RCC 7860 (cell line): ENCODE measurements at regions not wholly inside any gene's neighbourhood (a gene's known extent, or its start where the extent isn't known, plus 50 kb on each side); places are given as distances from the start of the nearest gene placed in this dataset.

ENCODE experiments used
- DNase-seq: peaks from one replicate; pipeline ENCODE4 v3.0.0-alpha.2; 2015; ENCODE audit warnings: low spot score
- FAIRE-seq: peaks from 2 replicates; lab custom pipeline; 2012; peaks lifted over from hg19 to GRCh38; lab: Jason Lieb, UNC

- no peak for FAIRE-seq
- DNase-seq = no peak
These were observed 599.5 kb upstream of the SMIM31 start for GRCh38 chr4:164154416-164154815.

DNA sequence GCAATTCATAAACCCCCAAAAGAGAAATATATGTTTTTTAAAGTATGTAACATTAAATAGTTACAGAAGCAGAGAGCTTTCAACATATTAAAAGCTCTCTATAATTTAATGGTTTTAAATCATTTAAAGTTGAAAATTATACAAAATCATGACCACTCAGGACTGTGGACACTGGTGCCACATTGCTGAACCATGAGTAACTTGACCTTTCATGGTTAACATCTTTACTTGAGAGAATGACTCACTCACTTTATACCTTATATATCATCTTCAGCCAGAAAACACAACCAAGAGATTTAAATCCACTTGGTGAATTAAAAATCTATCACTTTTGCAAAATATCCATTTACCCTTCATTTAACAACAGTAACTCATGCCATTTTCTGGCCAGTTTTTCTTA is 584.3 kb upstream of the SMIM31 start:
- peak; percentile 95 for FAIRE-seq
- peak; percentile 74 for DNase-seq

DNA sequence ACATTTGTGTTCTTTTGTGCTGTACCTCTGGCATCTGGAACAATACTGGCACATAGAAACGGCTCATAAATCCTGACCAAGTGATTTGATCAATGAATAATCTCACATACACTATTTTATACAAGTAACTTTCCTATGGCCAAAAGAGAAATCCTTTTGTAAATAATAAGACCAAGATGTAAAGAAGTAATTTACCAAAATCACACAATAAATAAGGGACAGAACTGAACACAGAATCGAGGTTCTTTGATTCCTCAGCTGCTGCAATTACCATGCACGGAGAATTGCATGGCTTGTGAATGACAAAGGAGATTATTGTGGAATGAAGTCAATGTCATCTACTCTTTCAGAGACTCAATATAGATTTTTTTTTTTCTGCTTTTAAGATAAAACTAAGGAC is 576.8 kb upstream of the SMIM31 start:
- no peak for DNase-seq
- FAIRE-seq = no peak

- FAIRE-seq (no peak), DNase-seq (no peak)
These were observed 576.2 kb upstream of the SMIM31 start for GRCh38 chr4:164177753-164178152.

- FAIRE-seq (no peak), DNase-seq (no peak)
These were observed 565.7 kb upstream of the SMIM31 start for GRCh38 chr4:164188236-164188635.

GRCh38 chr4:164192844-164193243 is 561.1 kb upstream of the SMIM31 start:
- DNase-seq (no peak), FAIRE-seq (no peak)

DNA sequence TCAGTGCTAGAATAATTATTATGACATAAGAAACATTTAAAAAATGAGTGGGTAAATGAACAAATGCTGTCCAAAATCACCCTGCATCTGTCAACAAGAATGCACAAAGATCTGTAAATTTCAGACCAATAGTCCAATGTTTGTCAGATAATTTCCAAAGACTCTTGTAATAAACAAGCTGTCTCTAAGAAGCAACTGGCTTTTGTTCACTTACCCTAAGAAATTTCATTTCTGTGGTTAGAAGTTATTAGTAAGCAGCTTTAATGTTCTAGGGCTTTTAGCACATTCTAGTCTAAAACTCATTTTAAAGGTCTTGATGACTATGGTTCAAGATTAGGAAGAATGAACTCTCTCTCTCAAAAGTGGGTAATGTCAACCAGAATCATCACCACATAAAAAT is 560.3 kb upstream of the SMIM31 start:
- FAIRE-seq = no peak
- DNase-seq = no peak

GRCh38 chr4:164197556-164197955 is 556.4 kb upstream of the SMIM31 start:
- FAIRE-seq = no peak
- no peak for DNase-seq

GRCh38 chr4:164203476-164203875 is 550.5 kb upstream of the SMIM31 start:
- DNase-seq (no peak), FAIRE-seq (no peak)

DNA sequence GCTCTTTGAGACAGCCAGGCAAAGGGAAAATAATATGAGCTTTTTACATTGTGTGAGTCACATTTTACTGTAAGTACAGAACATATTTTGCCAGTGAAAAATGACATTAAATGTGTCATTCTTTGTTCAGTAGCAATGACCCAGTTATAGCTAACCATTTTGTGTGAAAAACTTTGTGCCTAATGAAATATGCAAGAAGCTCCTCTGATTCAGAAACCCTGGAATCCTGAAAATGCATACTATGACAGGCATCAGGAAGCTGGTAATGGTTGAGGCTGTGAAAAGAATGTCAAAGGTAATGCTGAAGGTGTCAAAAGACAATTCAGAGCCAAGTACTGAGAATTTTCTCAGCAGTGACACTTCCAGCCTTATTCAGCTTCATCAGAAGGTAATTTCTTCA is 549.5 kb upstream of the SMIM31 start:
- FAIRE-seq = peak; percentile 95
- DNase-seq = peak; percentile 96

DNA sequence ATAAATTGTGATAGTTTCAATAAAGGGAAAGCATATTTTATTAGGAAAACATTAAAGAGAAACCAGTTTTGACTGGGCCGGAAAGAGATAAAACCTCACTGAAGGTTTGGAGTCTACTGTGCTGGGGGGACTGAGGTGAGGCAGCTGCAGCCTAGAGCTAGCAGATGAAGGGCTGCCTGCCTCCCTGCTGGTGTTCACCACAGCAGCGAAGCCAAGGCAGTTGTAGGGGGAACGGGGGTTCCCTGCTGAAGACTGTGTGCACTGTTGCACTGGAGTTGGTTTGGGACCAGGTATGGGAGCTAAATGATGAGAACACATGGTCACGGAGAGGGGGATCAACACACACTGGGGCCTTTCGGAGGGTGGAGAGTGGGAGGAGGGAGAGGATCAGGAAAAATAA is 546.5 kb upstream of the SMIM31 start:
- DNase-seq (no peak), FAIRE-seq (no peak)

GRCh38 chr4:164210377-164210776 is 543.6 kb upstream of the SMIM31 start:
- FAIRE-seq (no peak), DNase-seq (no peak)

DNA sequence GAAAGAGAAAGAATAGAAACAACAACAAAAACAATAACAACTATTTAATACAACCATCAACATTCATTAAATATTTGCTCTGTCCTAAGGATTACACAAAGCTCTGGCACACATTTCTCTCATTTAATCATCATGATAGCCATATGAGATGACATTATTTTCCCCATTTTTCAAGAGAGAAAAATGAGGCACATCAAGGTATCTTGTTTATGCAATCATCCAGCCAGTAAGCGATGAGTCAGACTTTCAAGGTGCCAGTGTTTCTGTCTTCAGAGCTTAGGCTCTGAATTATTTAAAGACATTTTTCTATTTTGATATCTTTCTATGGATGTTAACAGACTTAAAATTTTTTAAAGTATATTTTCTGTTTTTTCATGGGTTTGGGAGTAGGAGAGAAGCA is 541.8 kb upstream of the SMIM31 start:
- no peak for FAIRE-seq
- DNase-seq = no peak

DNA sequence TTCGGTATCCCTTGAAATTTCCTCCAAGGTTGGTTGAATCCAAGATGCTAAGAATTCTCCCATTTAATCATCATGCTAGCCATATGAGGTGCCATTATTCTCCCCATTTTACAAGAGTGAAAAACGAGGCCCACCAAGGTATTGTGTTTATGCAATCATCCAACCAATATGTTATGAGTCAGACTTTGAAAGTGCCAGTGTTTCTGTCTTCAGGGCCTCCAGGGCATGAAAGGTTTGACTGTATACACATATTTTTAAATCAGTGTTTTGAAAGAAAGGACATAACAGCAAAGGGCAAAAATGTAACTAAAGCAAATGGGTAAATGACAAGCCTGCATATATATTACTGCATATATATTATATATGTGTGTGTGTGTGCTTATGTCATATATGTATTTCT is 541.2 kb upstream of the SMIM31 start:
- no peak for DNase-seq
- no peak for FAIRE-seq

- DNase-seq = no peak
- no peak for FAIRE-seq
These were observed 538.7 kb upstream of the SMIM31 start for GRCh38 chr4:164215113-164215741.

DNA sequence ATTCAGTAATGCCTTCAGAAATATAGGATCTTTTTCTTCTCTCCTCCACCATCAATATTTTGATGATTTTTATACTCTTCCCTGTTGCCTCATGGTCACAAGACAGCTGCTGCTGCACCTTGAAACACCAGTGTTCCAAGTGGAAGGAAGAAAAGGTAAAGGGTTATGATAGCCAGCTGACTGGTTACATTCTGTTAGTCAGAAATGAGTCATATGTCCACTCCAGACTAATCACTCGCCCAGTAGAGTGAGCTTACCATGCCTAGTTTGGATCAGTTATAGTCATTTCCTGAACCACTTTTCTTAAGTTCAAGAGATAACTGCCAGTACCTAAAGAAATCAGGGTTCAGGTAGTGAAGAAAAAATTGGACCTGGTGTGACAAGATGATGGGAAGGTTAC is 532.3 kb upstream of the SMIM31 start:
- FAIRE-seq = no peak

GRCh38 chr4:164224871-164225270 is 529.1 kb upstream of the SMIM31 start:
- DNase-seq (no peak), FAIRE-seq (no peak)

More for the DNA sequence above, 532.3 kb upstream of the SMIM31 start:
- DNase-seq = peak; percentile 64

- DNase-seq (no peak), FAIRE-seq (no peak)
These were observed 524.7 kb upstream of the SMIM31 start for GRCh38 chr4:164229255-164229654.

GRCh38 chr4:164239433-164239832 is 514.5 kb upstream of the SMIM31 start:
- FAIRE-seq = no peak
- DNase-seq = no peak

DNA sequence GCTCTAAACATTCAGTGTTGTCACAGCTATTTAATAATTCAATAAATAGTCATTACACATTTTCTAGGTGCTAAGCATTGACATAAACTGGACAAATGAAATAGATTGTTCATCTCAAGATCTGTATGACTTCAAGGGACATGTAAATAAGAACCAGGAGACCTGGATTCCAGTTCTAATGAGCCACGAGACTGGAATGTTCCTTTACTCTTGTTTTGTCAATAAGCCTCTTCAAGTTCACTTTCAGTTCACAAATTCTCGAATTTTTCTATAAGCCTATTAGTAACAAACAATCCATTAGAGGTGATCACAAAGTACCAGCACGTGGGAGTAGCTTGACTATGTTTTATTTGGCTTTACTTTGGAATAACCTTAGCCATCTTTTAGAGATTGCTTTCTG is 514.0 kb upstream of the SMIM31 start:
- FAIRE-seq (no peak), DNase-seq (no peak)

- FAIRE-seq (no peak), DNase-seq (no peak)
These were observed 502.7 kb upstream of the SMIM31 start for GRCh38 chr4:164251257-164251656.

DNA sequence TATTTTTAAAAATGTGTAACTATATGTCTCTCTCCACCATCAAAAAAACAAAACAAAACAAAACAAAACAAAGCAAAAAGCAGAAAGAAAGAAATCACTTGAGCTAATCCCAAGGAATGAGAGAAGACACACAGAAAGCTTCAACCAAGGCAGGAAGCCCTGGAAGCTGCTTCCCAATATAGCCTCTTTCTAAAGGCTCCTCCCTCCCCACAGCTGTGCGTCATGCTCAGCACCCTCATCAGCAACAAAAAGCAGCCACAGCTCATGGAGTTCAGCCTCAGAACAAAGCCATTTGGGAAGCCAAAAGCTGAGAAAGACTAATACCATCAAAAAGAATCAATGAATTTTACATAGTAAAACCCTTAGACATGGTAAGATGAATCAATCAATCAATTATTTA is 501.6 kb upstream of the SMIM31 start:
- FAIRE-seq (no peak), DNase-seq (no peak)

- FAIRE-seq (no peak), DNase-seq (no peak)
These were observed 492.1 kb upstream of the SMIM31 start for GRCh38 chr4:164261831-164262230.
